ENCODE measurements at regions not wholly inside any gene's neighbourhood (a gene's known extent, or its start where the extent isn't known, plus 50 kb on each side); places are given as distances from the start of the nearest gene placed in this dataset.

- TF ChIP-seq POLR2AphosphoS5 (IDR thresholded peaks at IDR 0.05): no peak
- no peak for TF ChIP-seq CTCF (IDR thresholded peaks at IDR 0.05)
- TF ChIP-seq POLR2A (IDR thresholded peaks at IDR 0.05): no peak
- TF ChIP-seq EP300 (IDR thresholded peaks at IDR 0.05): no peak
These were observed 236.9 kb upstream of the SPAG17 start for GRCh38 chr1:118421868-118422350.
